WTC11 (cell line): ENCODE measurements at regions not wholly inside any gene's neighbourhood (a gene's known extent, or its start where the extent isn't known, plus 50 kb on each side); places are given as distances from the start of the nearest gene placed in this dataset.

Source experiments
- ATAC-seq: fragments of 200-7000 bp; cut with Tn5 transposase; 2 replicates; pipeline ENCODE4 v1.10.0; 2021; ENCODE audit warnings: mild to moderate bottlenecking, moderate library complexity
- CTCF ChIA-PET: fragments of 300-600 bp; sonication (Branson Sonifier 250); formaldehyde crosslinking; loops from one replicate; lab custom pipeline; 2021; ENCODE audit warnings: antibody characterized with exemption; lab: Charles Lee
- POLR2A ChIA-PET: fragments of 350-600 bp; sonication (Branson Sonifier 250); formaldehyde crosslinking; loops from one replicate; lab custom pipeline; 2021; ENCODE audit warnings: antibody characterized with exemption; lab: Charles Lee
- DNase-seq: peaks from one replicate; pipeline ENCODE4 v3.0.0; 2021; ENCODE audit warnings: low spot score
- H3K27ac Mint-ChIP-seq: 2 replicates; pipeline ENCODE4 v1.8.0; 2021; ENCODE audit warnings: mixed read lengths
- H3K27me3 Mint-ChIP-seq: 2 replicates; pipeline ENCODE4 v1.8.0; 2021; ENCODE audit warnings: low read depth, mild to moderate bottlenecking, moderate library complexity, mixed read lengths
- H3K36me3 Mint-ChIP-seq: 2 replicates; pipeline ENCODE4 v1.8.0; 2021; ENCODE audit warnings: mixed read lengths
- H3K4me1 Mint-ChIP-seq: 2 replicates; pipeline ENCODE4 v1.8.0; 2022; ENCODE audit warnings: mixed read lengths
- H3K4me3 Mint-ChIP-seq: 2 replicates; pipeline ENCODE4 v1.8.0; 2021; ENCODE audit warnings: mild to moderate bottlenecking, moderate library complexity, mixed read lengths
- H3K9me3 Mint-ChIP-seq: 2 replicates; pipeline ENCODE4 v1.8.0; 2021; ENCODE audit warnings: mixed read lengths
- ATF6 ChIP-seq: sonication (generic); formaldehyde crosslinking; IDR thresholded peaks from 2 replicates; pipeline ENCODE4 v1.8.1; 2023; ENCODE audit warnings: mild to moderate bottlenecking, missing genetic modification reagents
- CBFB ChIP-seq: sonication (generic); formaldehyde crosslinking; IDR thresholded peaks from 2 replicates; pipeline ENCODE4 v1.8.1; 2022; ENCODE audit warnings: mild to moderate bottlenecking, low read depth, missing genetic modification reagents
- CREB1 ChIP-seq: sonication (generic); formaldehyde crosslinking; IDR thresholded peaks from 2 replicates; pipeline ENCODE4 v1.8.0; 2023; ENCODE audit warnings: mild to moderate bottlenecking, missing genetic modification reagents
- E2F1 ChIP-seq: sonication (generic); formaldehyde crosslinking; IDR thresholded peaks from 2 replicates; pipeline ENCODE4 v1.8.0; 2022; ENCODE audit warnings: mild to moderate bottlenecking, missing genetic modification reagents
- EMX1 ChIP-seq: fragments of 250-450 bp; sonication (Bioruptor Pico); IDR thresholded peaks from 2 replicates; pipeline ENCODE4 v1.8.0; 2021; ENCODE audit warnings: mild to moderate bottlenecking
- FOXJ3 ChIP-seq: sonication (generic); formaldehyde crosslinking; IDR thresholded peaks from 2 replicates; pipeline ENCODE4 v1.9.0; 2021; ENCODE audit warnings: missing genetic modification reagents, mild to moderate bottlenecking, borderline replicate concordance
- KAT7 ChIP-seq: sonication (generic); formaldehyde crosslinking; IDR thresholded peaks from 2 replicates; pipeline ENCODE4 v1.8.1; 2023; ENCODE audit warnings: missing genetic modification reagents, mild to moderate bottlenecking, borderline replicate concordance
- MLX ChIP-seq: sonication (generic); formaldehyde crosslinking; IDR thresholded peaks from 2 replicates; pipeline ENCODE4 v1.8.1; 2023; ENCODE audit warnings: mild to moderate bottlenecking, missing genetic modification reagents, moderate library complexity
- MYBL2 ChIP-seq: sonication (generic); formaldehyde crosslinking; IDR thresholded peaks from 2 replicates; pipeline ENCODE4 v1.8.1; 2023; ENCODE audit warnings: mild to moderate bottlenecking, moderate library complexity, missing genetic modification reagents
- PRRX2 ChIP-seq: fragments of 250-450 bp; sonication (Bioruptor Pico); IDR thresholded peaks from 2 replicates; pipeline ENCODE4 v1.8.0; 2021; ENCODE audit warnings: mild to moderate bottlenecking
- ZBTB21 ChIP-seq: sonication (generic); formaldehyde crosslinking; IDR thresholded peaks from 2 replicates; pipeline ENCODE4 v1.8.1; 2023; ENCODE audit warnings: mild to moderate bottlenecking, missing genetic modification reagents, borderline replicate concordance
- ZNF121 ChIP-seq: sonication (generic); formaldehyde crosslinking; IDR thresholded peaks from 2 replicates; pipeline ENCODE4 v1.8.0; 2023; ENCODE audit warnings: missing genetic modification reagents
- TF ChIP-seq, protein P1 (sequence below): sonication (generic); formaldehyde crosslinking; IDR thresholded peaks from 2 replicates; pipeline ENCODE4 v1.8.1; 2023; ENCODE audit warnings: mild to moderate bottlenecking, missing genetic modification reagents, moderate library complexity
- TF ChIP-seq, protein P2 (sequence below): sonication (generic); formaldehyde crosslinking; IDR thresholded peaks from 2 replicates; pipeline ENCODE4 v1.8.1; 2022; ENCODE audit warnings: missing genetic modification reagents, borderline replicate concordance
- TF ChIP-seq, protein P3 (sequence below): sonication (generic); formaldehyde crosslinking; IDR thresholded peaks from 2 replicates; pipeline ENCODE4 v1.8.1; 2022; ENCODE audit warnings: mild to moderate bottlenecking, moderate library complexity, missing genetic modification reagents
- TF ChIP-seq, protein P4 (sequence below): fragments of 250-450 bp; sonication (Bioruptor Pico); IDR thresholded peaks from 2 replicates; pipeline ENCODE4 v1.9.0; 2021; ENCODE audit warnings: mild to moderate bottlenecking

DNA sequence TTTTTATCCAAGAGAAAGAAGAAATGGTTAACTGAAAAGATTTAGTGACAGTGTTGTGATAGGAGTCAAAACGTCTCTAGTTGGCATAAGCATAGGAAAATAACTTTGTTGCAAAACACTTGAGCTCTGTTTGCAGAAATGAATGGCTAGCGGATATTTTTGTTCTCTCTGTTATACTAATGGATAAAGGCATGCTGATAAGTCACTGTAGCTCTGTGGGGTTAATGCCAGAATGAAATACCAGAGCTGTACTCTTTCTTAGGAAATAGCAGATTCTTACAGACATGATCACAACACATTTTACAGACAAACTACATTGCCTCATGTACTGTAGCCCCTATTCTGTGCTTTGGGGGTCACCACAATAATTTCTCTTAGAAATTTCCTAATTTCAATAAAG lies 202.8 kb downstream of the DMRTA1 start:
- POLR2A ChIA-PET, result interaction anchor here (0.6 kb wide), 1 partner anchor 146 kb away, joined by 3 read pairs; no protein-coding TSS in a partner anchor
- Mint-ChIP-seq H3K27me3 (no peaks in the 10 kb centered on the region), H3K36me3 (no peaks in the 10 kb centered on the region)
- TF ChIP-seq EMX1 (no peak), ZBTB21 (CRISPR knock-in tag) (no peak), FOXJ3 (no peak), KAT7 (CRISPR knock-in tag) (no peak), MLX (CRISPR knock-in tag) (no peak)
- TF ChIP-seq, protein P1, sequence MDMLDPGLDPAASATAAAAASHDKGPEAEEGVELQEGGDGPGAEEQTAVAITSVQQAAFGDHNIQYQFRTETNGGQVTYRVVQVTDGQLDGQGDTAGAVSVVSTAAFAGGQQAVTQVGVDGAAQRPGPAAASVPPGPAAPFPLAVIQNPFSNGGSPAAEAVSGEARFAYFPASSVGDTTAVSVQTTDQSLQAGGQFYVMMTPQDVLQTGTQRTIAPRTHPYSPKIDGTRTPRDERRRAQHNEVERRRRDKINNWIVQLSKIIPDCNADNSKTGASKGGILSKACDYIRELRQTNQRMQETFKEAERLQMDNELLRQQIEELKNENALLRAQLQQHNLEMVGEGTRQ (CRISPR knock-in tag), result no peak
- TF ChIP-seq, all 79 proteins: peak for 0
- CTCF ChIA-PET, result interaction anchor here (0.8 kb wide), 1 partner anchor 197 kb away, joined by 5 read pairs; no protein-coding TSS in a partner anchor
- Mint-ChIP-seq H3K9me3 (peaks cover 3% of the 10 kb centered on the region), H3K4me1 (0 out of 2 replicates have a peak, but pooled peaks cover 2% of the 10 kb centered on the region), H3K27ac (no peak overlapping the region), H3K4me3 (no peak overlapping the region)
- no peak for ATAC-seq
- DNase-seq, result no peak

GRCh38 chr9:22650145-22650544 lies 203.5 kb downstream of the DMRTA1 start:
- H3K27ac Mint-ChIP-seq, result no peak overlapping the region
- TF ChIP-seq MLX (CRISPR knock-in tag) (no peak), PRRX2 (CRISPR knock-in tag) (no peak), CREB1 (CRISPR knock-in tag) (no peak), ZNF121 (no peak), CBFB (CRISPR knock-in tag) (no peak), ATF6 (CRISPR knock-in tag) (no peak)
- TF ChIP-seq, protein P1 (CRISPR knock-in tag), result no peak
- TF ChIP-seq, protein P2, sequence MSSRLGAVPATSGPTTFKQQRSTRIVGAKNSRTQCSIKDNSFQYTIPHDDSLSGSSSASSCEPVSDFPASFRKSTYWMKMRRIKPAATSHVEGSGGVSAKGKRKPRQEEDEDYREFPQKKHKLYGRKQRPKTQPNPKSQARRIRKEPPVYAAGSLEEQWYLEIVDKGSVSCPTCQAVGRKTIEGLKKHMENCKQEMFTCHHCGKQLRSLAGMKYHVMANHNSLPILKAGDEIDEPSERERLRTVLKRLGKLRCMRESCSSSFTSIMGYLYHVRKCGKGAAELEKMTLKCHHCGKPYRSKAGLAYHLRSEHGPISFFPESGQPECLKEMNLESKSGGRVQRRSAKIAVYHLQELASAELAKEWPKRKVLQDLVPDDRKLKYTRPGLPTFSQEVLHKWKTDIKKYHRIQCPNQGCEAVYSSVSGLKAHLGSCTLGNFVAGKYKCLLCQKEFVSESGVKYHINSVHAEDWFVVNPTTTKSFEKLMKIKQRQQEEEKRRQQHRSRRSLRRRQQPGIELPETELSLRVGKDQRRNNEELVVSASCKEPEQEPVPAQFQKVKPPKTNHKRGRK (CRISPR knock-in tag), result no peak
- TF ChIP-seq, protein P3, sequence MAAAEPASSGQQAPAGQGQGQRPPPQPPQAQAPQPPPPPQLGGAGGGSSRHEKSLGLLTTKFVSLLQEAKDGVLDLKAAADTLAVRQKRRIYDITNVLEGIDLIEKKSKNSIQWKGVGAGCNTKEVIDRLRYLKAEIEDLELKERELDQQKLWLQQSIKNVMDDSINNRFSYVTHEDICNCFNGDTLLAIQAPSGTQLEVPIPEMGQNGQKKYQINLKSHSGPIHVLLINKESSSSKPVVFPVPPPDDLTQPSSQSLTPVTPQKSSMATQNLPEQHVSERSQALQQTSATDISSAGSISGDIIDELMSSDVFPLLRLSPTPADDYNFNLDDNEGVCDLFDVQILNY, result no peak
- TF ChIP-seq, all 79 proteins: peak for 0
- Mint-ChIP-seq H3K9me3 (peaks cover 3% of the 10 kb centered on the region), H3K27me3 (no peaks in the 10 kb centered on the region), H3K4me3 (no peak overlapping the region), H3K36me3 (no peaks in the 10 kb centered on the region), H3K4me1 (0 out of 2 replicates have a peak, but pooled peaks cover 2% of the 10 kb centered on the region)
- ATAC-seq (no peak), DNase-seq (no peak)
- ChIA-PET CTCF (interaction anchor here (0.8 kb wide), 1 partner anchor 198 kb away, joined by 5 read pairs; no protein-coding TSS in a partner anchor), POLR2A (no interaction called here)

DNA sequence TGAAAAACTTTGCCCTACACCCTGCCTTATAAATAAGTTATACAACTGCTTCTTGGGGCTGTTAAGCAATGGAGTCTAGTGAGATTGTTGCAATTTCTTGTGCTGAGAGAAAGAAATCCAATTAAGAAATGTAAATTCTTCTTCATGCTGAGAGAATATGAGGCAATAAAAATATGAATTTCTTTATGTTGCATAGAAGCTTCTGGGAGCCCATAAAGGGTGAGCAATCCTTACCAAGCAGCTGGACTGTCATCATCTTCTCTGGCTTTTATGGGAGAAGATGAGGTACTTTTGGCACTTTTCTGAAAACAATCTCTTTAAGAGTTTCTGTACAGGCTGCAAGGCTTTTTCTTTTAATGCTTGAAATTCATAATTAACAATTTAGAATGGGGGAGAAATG lies 204.3 kb downstream of the DMRTA1 start:
- POLR2A ChIA-PET, result no interaction called here
- Mint-ChIP-seq H3K27me3 (no peaks in the 10 kb centered on the region), H3K4me1 (0 out of 2 replicates have a peak, but pooled peaks cover 2% of the 10 kb centered on the region), H3K9me3 (peaks cover 3% of the 10 kb centered on the region), H3K27ac (no peak overlapping the region), H3K36me3 (no peaks in the 10 kb centered on the region), H3K4me3 (no peak overlapping the region)
- CTCF ChIA-PET, result no interaction called here
- ATAC-seq, result no peak
- no peak for DNase-seq
- TF ChIP-seq MYBL2 (CRISPR knock-in tag) (no peak), E2F1 (CRISPR knock-in tag) (no peak)
- TF ChIP-seq, protein P4, sequence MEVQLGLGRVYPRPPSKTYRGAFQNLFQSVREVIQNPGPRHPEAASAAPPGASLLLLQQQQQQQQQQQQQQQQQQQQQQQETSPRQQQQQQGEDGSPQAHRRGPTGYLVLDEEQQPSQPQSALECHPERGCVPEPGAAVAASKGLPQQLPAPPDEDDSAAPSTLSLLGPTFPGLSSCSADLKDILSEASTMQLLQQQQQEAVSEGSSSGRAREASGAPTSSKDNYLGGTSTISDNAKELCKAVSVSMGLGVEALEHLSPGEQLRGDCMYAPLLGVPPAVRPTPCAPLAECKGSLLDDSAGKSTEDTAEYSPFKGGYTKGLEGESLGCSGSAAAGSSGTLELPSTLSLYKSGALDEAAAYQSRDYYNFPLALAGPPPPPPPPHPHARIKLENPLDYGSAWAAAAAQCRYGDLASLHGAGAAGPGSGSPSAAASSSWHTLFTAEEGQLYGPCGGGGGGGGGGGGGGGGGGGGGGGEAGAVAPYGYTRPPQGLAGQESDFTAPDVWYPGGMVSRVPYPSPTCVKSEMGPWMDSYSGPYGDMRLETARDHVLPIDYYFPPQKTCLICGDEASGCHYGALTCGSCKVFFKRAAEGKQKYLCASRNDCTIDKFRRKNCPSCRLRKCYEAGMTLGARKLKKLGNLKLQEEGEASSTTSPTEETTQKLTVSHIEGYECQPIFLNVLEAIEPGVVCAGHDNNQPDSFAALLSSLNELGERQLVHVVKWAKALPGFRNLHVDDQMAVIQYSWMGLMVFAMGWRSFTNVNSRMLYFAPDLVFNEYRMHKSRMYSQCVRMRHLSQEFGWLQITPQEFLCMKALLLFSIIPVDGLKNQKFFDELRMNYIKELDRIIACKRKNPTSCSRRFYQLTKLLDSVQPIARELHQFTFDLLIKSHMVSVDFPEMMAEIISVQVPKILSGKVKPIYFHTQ (CRISPR knock-in tag), result no peak
